SU-DHL-6 (cell line): ENCODE measurements at regions not wholly inside any gene's neighbourhood (a gene's known extent, or its start where the extent isn't known, plus 50 kb on each side); places are given as distances from the start of the nearest gene placed in this dataset.

ENCODE experiments used
- CTCF ChIP-seq: fragments of 200-600 bp; sonication (generic); IDR thresholded peaks from one replicate; pipeline ENCODE4 v1.5.1; 2017; ENCODE audit warnings: antibody characterized with exemption, mild to moderate bottlenecking, low read length, moderate library complexity; ENCODE audit not compliant: insufficient read depth, poor library complexity, severe bottlenecking
- EZH2phosphoT487 ChIP-seq: fragments of 200-600 bp; sonication (generic), shearing (Covaris generic); conservative IDR thresholded peaks from 2 replicates; pipeline ENCODE4 v1.6.1; 2018; ENCODE audit warnings: mild to moderate bottlenecking, antibody characterized with exemption, low read length, moderate library complexity, mixed read lengths

DNA sequence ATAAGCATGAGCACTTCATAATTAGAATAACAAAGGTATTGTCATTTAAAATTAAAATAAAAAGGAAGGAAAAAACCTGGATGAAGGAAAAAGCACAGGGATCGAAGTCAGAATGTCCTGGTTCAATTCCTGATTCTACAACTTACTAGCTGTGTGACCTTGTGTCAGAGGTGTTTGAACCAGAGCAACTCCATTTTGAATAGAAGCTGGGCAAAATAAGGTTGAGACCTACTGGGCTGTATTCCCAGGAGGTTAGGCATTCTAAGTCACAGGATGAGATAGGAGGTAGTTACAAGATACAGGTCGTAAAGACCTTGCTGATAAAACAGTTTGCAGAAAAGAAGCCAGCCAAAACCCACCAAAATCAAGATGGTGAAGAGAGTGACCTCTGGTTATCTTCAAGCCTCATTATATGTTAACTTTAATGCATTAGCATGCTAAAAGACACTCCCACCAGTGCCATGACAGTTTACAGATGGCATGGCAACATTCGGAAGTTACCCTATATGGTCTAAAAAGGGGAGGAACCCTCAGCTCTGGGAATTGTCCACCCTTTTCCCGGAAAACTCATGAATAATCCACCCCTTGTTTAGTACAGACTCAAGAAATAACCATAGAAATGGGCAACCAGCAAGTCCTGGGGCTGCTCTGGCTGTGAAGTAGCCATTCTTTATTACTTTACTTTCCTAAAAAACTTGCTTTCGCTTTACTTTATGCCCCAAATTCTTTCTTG, 412.7 kb downstream of the PIK3R1 start:
- no peak for TF ChIP-seq EZH2phosphoT487
- no peak for TF ChIP-seq CTCF
